ENCODE measurements at regions not wholly inside any gene's neighbourhood (a gene's known extent, or its start where the extent isn't known, plus 50 kb on each side); places are given as distances from the start of the nearest gene placed in this dataset.

DNA sequence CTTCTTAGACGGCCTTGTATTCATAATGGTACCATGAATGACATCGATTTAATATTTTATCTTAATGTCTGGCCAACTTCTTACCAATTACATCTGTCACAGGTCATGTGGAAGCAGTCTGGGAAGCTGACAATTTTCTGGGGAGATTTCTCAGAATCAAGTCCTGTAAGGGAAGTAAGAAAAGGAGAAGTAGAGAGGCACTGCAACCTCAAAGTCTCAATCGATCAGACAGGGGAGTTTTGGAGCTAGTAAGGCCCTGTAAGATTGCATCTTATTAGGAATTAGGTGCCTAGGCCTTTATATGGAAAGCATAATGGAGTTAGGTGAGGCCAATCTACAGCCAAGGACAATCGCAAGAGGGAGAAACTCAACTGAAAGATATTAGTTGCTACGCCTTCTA lies 694.6 kb upstream of the SORCS1 start:
- no peak for DNase-seq (ENCODE audit: low spot score)
- TF ChIP-seq, protein P1, sequence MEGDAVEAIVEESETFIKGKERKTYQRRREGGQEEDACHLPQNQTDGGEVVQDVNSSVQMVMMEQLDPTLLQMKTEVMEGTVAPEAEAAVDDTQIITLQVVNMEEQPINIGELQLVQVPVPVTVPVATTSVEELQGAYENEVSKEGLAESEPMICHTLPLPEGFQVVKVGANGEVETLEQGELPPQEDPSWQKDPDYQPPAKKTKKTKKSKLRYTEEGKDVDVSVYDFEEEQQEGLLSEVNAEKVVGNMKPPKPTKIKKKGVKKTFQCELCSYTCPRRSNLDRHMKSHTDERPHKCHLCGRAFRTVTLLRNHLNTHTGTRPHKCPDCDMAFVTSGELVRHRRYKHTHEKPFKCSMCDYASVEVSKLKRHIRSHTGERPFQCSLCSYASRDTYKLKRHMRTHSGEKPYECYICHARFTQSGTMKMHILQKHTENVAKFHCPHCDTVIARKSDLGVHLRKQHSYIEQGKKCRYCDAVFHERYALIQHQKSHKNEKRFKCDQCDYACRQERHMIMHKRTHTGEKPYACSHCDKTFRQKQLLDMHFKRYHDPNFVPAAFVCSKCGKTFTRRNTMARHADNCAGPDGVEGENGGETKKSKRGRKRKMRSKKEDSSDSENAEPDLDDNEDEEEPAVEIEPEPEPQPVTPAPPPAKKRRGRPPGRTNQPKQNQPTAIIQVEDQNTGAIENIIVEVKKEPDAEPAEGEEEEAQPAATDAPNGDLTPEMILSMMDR (IDR thresholded peaks at IDR 0.05; ENCODE audit: extremely low read depth, missing control alignments), result no peak

DNA sequence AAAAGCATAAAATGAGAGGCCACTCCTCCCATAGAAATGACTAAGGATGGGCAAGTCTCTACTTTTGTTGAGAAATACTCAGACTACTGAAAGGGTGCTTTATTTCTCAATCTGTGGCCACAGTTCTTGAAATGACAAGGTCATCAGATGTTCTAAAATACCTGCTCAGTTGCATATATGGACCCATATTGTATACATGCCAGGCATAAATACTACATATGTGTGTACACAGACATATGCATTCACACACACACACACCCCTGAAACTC lies 691.5 kb upstream of the SORCS1 start:
- TF ChIP-seq, protein P1 (IDR thresholded peaks at IDR 0.05; ENCODE audit: extremely low read depth, missing control alignments), result no peak
- no peak for DNase-seq (ENCODE audit: low spot score)

DNA sequence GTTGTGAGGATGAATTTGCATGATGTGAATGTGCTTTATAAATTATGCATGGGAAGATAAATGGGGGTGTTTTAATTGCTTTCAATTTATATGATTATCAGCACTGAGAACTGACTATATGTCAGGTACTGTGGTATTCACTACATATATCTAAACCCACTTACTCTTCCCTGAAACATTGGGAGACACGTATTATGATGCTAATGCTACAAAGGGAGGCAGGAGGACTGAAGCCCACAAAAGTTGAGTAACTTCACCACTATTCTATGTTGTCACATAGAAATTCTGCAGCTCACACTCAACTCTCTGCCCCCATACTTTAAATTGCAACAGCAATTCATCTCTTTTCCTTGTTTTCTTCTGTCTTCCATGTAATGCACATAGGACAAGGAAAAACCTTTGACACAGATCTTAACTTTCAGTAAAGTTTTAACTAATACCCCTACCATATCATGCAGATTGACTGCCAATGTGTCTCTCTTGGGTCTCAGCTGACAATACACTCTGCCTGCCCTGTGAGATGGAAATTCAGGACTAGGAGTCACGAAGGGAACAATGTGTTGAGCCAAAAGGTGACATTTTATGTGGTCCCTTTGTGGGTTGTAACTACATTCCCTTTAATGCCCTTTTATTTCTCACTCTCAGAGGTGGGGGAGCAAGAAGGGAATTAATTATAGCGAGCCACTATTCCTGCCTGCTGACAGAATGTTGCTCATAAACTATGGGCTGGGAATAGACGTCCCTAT lies 691.0 kb upstream of the SORCS1 start:
- no peak for DNase-seq (ENCODE audit: low spot score)
- TF ChIP-seq, protein P1 (IDR thresholded peaks at IDR 0.05; ENCODE audit: extremely low read depth, missing control alignments), result no peak

DNA sequence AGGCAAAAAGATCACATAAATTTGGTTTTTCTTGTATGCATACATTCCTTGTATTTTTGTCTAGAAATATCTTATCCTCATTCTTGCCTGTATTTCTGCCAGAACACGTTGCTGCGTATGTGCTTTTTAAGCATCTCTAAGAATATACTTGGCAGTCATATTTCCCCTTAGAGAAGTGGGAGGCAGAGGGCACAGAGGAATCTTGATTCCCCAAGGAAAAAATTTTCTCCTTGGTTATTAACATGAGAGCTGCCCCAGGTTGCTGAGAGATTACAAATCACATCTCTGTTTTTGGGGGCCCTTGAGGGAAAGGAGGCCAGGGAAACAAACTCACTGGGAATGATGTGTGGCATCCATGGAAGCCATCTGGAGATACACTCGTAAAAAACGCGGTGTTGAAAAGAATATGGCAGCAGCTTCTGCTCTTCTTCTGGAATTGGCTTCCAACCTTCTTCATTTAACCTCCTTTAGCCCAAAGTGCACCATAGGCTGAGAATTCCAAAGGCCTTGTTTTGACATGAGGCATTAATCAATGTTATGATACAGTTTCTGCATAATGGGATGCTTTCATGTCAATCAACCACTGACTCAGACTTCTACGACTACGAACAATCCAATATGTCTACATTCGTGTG lies 684.3 kb upstream of the SORCS1 start:
- DNase-seq (ENCODE audit: low spot score), result no peak

DNA sequence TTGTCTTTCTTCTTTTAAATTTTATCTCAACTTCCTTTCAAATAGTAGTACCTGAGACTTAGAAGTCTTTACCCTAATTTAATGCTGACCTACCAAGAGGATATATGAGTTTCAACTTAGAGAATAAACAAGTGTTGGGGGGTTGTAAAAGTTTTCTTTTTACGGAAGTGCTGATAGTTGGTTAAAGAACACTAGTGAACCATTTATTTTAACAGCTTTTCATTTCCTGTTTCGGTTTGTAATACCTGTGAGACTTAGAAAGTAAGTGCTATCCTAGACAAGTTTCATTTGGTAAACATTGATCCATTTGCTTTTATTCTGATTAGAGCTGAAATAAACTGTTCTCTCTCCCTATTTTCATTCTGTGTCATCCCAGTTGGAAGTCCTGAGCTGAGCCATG lies 683.1 kb upstream of the SORCS1 start:
- TF ChIP-seq, protein P1 (IDR thresholded peaks at IDR 0.05; ENCODE audit: extremely low read depth, missing control alignments), result no peak
- DNase-seq (ENCODE audit: low spot score), result peak; percentile 9

More for the DNA sequence above, 684.3 kb upstream of the SORCS1 start:
- TF ChIP-seq, protein P1 (IDR thresholded peaks at IDR 0.05; ENCODE audit: extremely low read depth, missing control alignments), result no peak

DNA sequence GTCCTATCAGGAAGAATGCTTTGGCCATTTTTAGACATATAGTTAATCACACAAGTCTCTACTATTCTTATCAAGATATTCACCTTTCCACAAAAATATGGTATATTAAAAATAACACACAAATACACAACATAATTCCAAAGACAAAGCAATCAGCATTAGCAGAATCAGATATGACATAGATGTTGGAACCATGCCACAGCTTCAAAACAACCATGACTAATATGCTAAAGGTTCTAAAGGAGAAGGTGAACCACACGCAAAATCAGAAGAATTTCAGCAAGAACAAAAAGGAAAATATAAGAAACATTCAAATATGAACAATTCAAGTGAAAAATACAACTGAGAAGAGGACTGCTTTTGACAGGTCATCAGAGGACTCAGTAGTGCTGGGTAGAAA lies 670.2 kb upstream of the SORCS1 start:
- TF ChIP-seq, protein P1 (IDR thresholded peaks at IDR 0.05; ENCODE audit: extremely low read depth, missing control alignments), result no peak
- DNase-seq (ENCODE audit: low spot score), result no peak

DNA sequence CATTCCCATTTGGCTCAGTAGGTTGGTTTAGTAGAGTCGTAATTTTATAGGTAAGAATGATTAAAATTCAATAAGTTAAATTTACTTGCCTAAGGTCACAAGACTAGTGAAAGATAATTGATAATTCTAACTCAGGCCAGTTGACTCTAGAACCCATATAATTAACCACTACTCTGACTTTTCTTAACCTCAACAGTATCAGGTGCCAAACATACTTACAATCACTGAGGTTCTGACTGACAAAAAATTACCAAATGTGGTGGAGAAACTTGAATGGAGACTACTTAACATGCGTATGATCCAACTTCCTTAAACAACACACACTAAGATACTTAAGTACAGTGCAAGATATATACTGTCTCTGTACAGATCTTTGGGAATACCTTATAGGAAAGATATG lies 667.3 kb upstream of the SORCS1 start:
- no peak for DNase-seq (ENCODE audit: low spot score)
- TF ChIP-seq, protein P1 (IDR thresholded peaks at IDR 0.05; ENCODE audit: extremely low read depth, missing control alignments), result no peak

All from GM20000 (cell line).